A673 (cell line): ENCODE measurements at regions not wholly inside any gene's neighbourhood (a gene's known extent, or its start where the extent isn't known, plus 50 kb on each side); places are given as distances from the start of the nearest gene placed in this dataset.

Experiments used
- BruUV-seq: library from RNA; stranded (reverse); fragments of 400-500 nt; replicated peaks from 2 replicates; lab custom pipeline; 2021; lab: Mats Ljungman, UMichigan
- CTCF ChIA-PET: fragments of 300-600 bp; sonication (Branson Sonifier 250); formaldehyde crosslinking; loops from one replicate; lab custom pipeline; 2022; ENCODE audit warnings: antibody characterized with exemption; lab: Charles Lee
- POLR2A ChIA-PET: fragments of 300-600 bp; sonication (Branson Sonifier 250); formaldehyde crosslinking; loops from one replicate; lab custom pipeline; 2022; ENCODE audit warnings: antibody characterized with exemption; ENCODE audit not compliant: low non-redundant PET; lab: Charles Lee
- DNase-seq: peaks from one replicate; pipeline ENCODE4 v3.0.0-alpha.2; 2015; ENCODE audit warnings: low spot score
- H3K27ac ChIP-seq: fragments of 200-600 bp; sonication (generic); 2 replicates; pipeline ENCODE4 v1.5.1; 2016; ENCODE audit warnings: mixed run types, low read depth, mild to moderate bottlenecking, mixed read lengths, antibody characterized with exemption, low read length; ENCODE audit not compliant: poor library complexity, severe bottlenecking
- H3K27me3 ChIP-seq: fragments of 200-600 bp; sonication (generic); replicated peaks from 2 replicates; pipeline ENCODE4 v1.6.1; 2017; ENCODE audit warnings: mixed run types, low read depth, mild to moderate bottlenecking, mixed read lengths, antibody characterized with exemption, low read length; ENCODE audit not compliant: insufficient read depth, poor library complexity
- H3K36me3 ChIP-seq: fragments of 200-600 bp; sonication (generic); 2 replicates; pipeline ENCODE4 v1.6.1; 2016; ENCODE audit warnings: mixed run types, mild to moderate bottlenecking, mixed read lengths, antibody characterized with exemption, low read length; ENCODE audit not compliant: insufficient read depth, poor library complexity, severe bottlenecking
- H3K4me1 ChIP-seq: fragments of 200-600 bp; sonication (generic); 2 replicates; pipeline ENCODE4 v1.6.1; 2017; ENCODE audit warnings: mixed run types, mild to moderate bottlenecking, mixed read lengths, antibody characterized with exemption, low read length; ENCODE audit not compliant: insufficient read depth, poor library complexity, severe bottlenecking
- H3K4me3 ChIP-seq: fragments of 200-600 bp; sonication (generic); 2 replicates; pipeline ENCODE4 v1.5.1; 2016; ENCODE audit warnings: low read depth, mixed run types, mild to moderate bottlenecking, mixed read lengths, low read length; ENCODE audit not compliant: poor library complexity, severe bottlenecking
- H3K9me3 ChIP-seq: fragments of 200-600 bp; sonication (generic); 2 replicates; pipeline ENCODE4 v1.6.1; 2016; ENCODE audit warnings: mixed run types, low read depth, mild to moderate bottlenecking, mixed read lengths, antibody characterized with exemption, low read length; ENCODE audit not compliant: poor library complexity, severe bottlenecking
- CTCF ChIP-seq: fragments of 300-800, 200-600 bp; sonication (generic); conservative IDR thresholded peaks from 2 replicates; pipeline ENCODE4 v1.5.1; 2017; ENCODE audit warnings: low read depth, mild to moderate bottlenecking, antibody characterized with exemption, low read length, moderate library complexity, mixed read lengths
- EZH2 ChIP-seq: fragments of 200-600 bp; sonication (generic); IDR thresholded peaks from 2 replicates; pipeline ENCODE4 v1.6.1; 2017; ENCODE audit warnings: borderline replicate concordance, low read depth, mild to moderate bottlenecking, mixed read lengths, antibody characterized with exemption, low read length; ENCODE audit not compliant: poor library complexity, severe bottlenecking
- intact Hi-C: fragments of 100-400 bp; cut with micrococcal nuclease; formaldehyde crosslinking; loops from one replicate; pipeline ENCODE4 v1.10.0; 2022; ENCODE audit not compliant: unreplicated experiment

GRCh38 chr5:93257616-93258015 is 323.4 kb downstream of the NR2F1-AS1 start:
- H3K36me3 ChIP-seq = no peaks in the 10 kb centered on the region
- intact Hi-C loops = no loop called here
- H3K27ac ChIP-seq = no peak overlapping the region
- no peak overlapping the region for H3K4me3 ChIP-seq
- H3K27me3 ChIP-seq = no peaks in the 10 kb centered on the region
- ChIA-PET CTCF (no interaction called here), POLR2A (no interaction called here)
- H3K9me3 ChIP-seq = no peaks in the 10 kb centered on the region
- no peaks in the 10 kb centered on the region for H3K4me1 ChIP-seq
- TF ChIP-seq CTCF (no peak), EZH2 (no peak)
- DNase-seq = no peak
- no TSS peak for BruUV-seq

- Histone ChIP-seq H3K27me3 (no peaks in the 10 kb centered on the region), H3K36me3 (no peaks in the 10 kb centered on the region), H3K4me3 (no peak overlapping the region), H3K4me1 (no peaks in the 10 kb centered on the region), H3K27ac (no peak overlapping the region), H3K9me3 (no peaks in the 10 kb centered on the region)
- DNase-seq = no peak
- TF ChIP-seq EZH2 = no peak
- no peak for TF ChIP-seq CTCF
- intact Hi-C loops = no loop called here
- ChIA-PET CTCF (no interaction called here), POLR2A (no interaction called here)
- BruUV-seq = no TSS peak
These were observed 325.2 kb downstream of the NR2F1-AS1 start for GRCh38 chr5:93255796-93256195.

DNA sequence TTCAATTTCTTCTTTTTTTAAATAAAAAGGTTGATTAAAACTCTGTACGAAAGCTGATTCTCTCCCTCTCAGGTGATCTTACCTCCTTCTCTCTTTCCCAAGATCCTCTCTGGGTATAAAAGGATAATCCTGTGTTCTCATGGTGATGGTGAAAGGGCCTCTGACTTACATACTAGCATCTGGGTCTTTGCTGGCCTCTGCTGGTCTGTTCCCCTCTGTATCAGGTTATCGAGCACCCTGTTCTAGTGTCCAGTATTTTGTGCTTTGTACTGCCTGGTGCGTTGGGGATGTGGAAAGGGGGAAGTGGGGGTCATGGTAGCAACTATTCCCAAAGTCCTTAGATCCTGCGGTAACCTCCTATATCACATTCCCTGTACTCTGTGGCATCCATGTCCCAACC is 328.9 kb downstream of the NR2F1-AS1 start:
- CTCF ChIA-PET = no interaction called here
- POLR2A ChIA-PET = no interaction called here
- Histone ChIP-seq H3K4me1 (no peaks in the 10 kb centered on the region), H3K27me3 (no peaks in the 10 kb centered on the region), H3K4me3 (no peak overlapping the region), H3K27ac (no peak overlapping the region), H3K9me3 (no peaks in the 10 kb centered on the region), H3K36me3 (no peaks in the 10 kb centered on the region)
- TF ChIP-seq EZH2 (no peak), CTCF (no peak)
- intact Hi-C loops = no loop called here
- no TSS peak for BruUV-seq
- DNase-seq = no peak
